H9 (cell line): ENCODE measurements at regions not wholly inside any gene's neighbourhood (a gene's known extent, or its start where the extent isn't known, plus 50 kb on each side); places are given as distances from the start of the nearest gene placed in this dataset.

Experiments
- DNase-seq: peaks from one replicate; pipeline ENCODE4 v3.0.0-alpha.2; 2017
- H2AFZ ChIP-seq: one replicate; pipeline ENCODE4 v1.6.1; 2013; ENCODE audit warnings: mild to moderate bottlenecking, low read length, control low read depth, moderate library complexity
- H2AK5ac ChIP-seq: 2 replicates; pipeline ENCODE4 v1.6.1; 2013; ENCODE audit warnings: low read length, control low read depth, mixed read lengths; ENCODE audit not compliant: insufficient read length
- H2BK120ac ChIP-seq: one replicate; pipeline ENCODE4 v1.6.1; 2013; ENCODE audit warnings: low read depth, mild to moderate bottlenecking, low read length, control low read depth, inconsistent platforms; ENCODE audit not compliant: poor library complexity, severe bottlenecking
- H2BK12ac ChIP-seq: 2 replicates; pipeline ENCODE4 v1.6.1; 2013; ENCODE audit warnings: low read length, control low read depth, mixed read lengths, low read depth; ENCODE audit not compliant: insufficient read length
- H2BK15ac ChIP-seq: 2 replicates; pipeline ENCODE4 v1.6.1; 2013; ENCODE audit warnings: low read depth, low read length, control low read depth
- H2BK20ac ChIP-seq: one replicate; pipeline ENCODE4 v1.6.1; 2013; ENCODE audit warnings: low read depth, mild to moderate bottlenecking, low read length, control low read depth, inconsistent platforms; ENCODE audit not compliant: poor library complexity, severe bottlenecking
- H2BK5ac ChIP-seq: 2 replicates; pipeline ENCODE4 v1.6.1; 2013; ENCODE audit warnings: low read length, control low read depth, mixed read lengths; ENCODE audit not compliant: insufficient read length
- H3K14ac ChIP-seq: 2 replicates; pipeline ENCODE4 v1.6.1; 2013; ENCODE audit warnings: low read length, control low read depth; ENCODE audit not compliant: insufficient read depth
- H3K18ac ChIP-seq: 2 replicates; pipeline ENCODE4 v1.6.1; 2013; ENCODE audit warnings: low read depth, mild to moderate bottlenecking, mixed read lengths, low read length, control low read depth; ENCODE audit not compliant: insufficient read length
- H3K23ac ChIP-seq: 2 replicates; pipeline ENCODE4 v1.6.1; 2013; ENCODE audit warnings: low read length, control low read depth, mixed read lengths, low read depth; ENCODE audit not compliant: insufficient read length
- H3K23me2 ChIP-seq: 2 replicates; pipeline ENCODE4 v1.6.1; 2013; ENCODE audit warnings: low read depth, mild to moderate bottlenecking, mixed read lengths, low read length, control low read depth; ENCODE audit not compliant: insufficient read length, poor library complexity, severe bottlenecking
- H3K27ac ChIP-seq: 2 replicates; pipeline ENCODE4 v1.5.1; 2013; ENCODE audit warnings: low read length, control low read depth, mixed read lengths, low read depth; ENCODE audit not compliant: insufficient read length
- H3K27me3 ChIP-seq: 2 replicates; pipeline ENCODE4 v1.6.1; 2013; ENCODE audit warnings: low read length, control low read depth, inconsistent platforms; ENCODE audit not compliant: insufficient read depth
- H3K4ac ChIP-seq: 2 replicates; pipeline ENCODE4 v1.6.1; 2013; ENCODE audit warnings: low read depth, mild to moderate bottlenecking, control low read depth, inconsistent platforms, low read length, moderate library complexity
- H3K4me1 ChIP-seq: 2 replicates; pipeline ENCODE4 v1.6.1; 2013; ENCODE audit warnings: low read length, control low read depth, inconsistent platforms; ENCODE audit not compliant: insufficient read depth
- H3K4me2 ChIP-seq: 2 replicates; pipeline ENCODE4 v1.6.1; 2013; ENCODE audit warnings: low read length, control low read depth, mixed read lengths; ENCODE audit not compliant: insufficient read length, insufficient read depth
- H3K56ac ChIP-seq: 2 replicates; pipeline ENCODE4 v1.6.1; 2013; ENCODE audit warnings: low read depth, mild to moderate bottlenecking, mixed read lengths, low read length, control low read depth; ENCODE audit not compliant: insufficient read length
- H3K79me1 ChIP-seq: 2 replicates; pipeline ENCODE4 v1.6.1; 2013; ENCODE audit warnings: low read depth, mild to moderate bottlenecking, moderate library complexity, low read length, control low read depth, inconsistent platforms; ENCODE audit not compliant: insufficient read depth, poor library complexity, severe bottlenecking
- H3K79me2 ChIP-seq: 2 replicates; pipeline ENCODE4 v1.6.1; 2013; ENCODE audit warnings: low read length, control low read depth, inconsistent platforms; ENCODE audit not compliant: insufficient read depth
- H3K9ac ChIP-seq: 2 replicates; pipeline ENCODE4 v1.6.1; 2013; ENCODE audit warnings: low read length, control low read depth, mixed read lengths; ENCODE audit not compliant: insufficient read length; ENCODE audit errors: extremely low read depth
- H3K9me3 ChIP-seq: one replicate; pipeline ENCODE4 v1.6.1; 2013; ENCODE audit warnings: low read depth, low read length, inconsistent platforms; ENCODE audit not compliant: control insufficient read depth
- H3T11ph ChIP-seq: one replicate; pipeline ENCODE4 v1.6.1; 2013; ENCODE audit warnings: mild to moderate bottlenecking, low read length, control low read depth, inconsistent platforms
- H4K20me1 ChIP-seq: one replicate; pipeline ENCODE4 v1.6.1; 2013; ENCODE audit not compliant: control insufficient read depth, insufficient read length, insufficient read depth
- H4K5ac ChIP-seq: 2 replicates; pipeline ENCODE4 v1.6.1; 2013; ENCODE audit warnings: low read depth, mild to moderate bottlenecking, mixed read lengths, low read length, control low read depth; ENCODE audit not compliant: insufficient read length
- H4K8ac ChIP-seq: replicated peaks from 2 replicates; pipeline ENCODE4 v1.6.1; 2013; ENCODE audit warnings: low read length, control low read depth, mixed read lengths, low read depth; ENCODE audit not compliant: insufficient read length
- H4K91ac ChIP-seq: 2 replicates; pipeline ENCODE4 v1.6.1; 2013; ENCODE audit warnings: low read depth, mild to moderate bottlenecking, moderate library complexity, mixed read lengths, low read length, control low read depth; ENCODE audit not compliant: insufficient read length
- H3K27ac Mint-ChIP-seq, 3 experiments: 2 replicates in 2 of 3; 3 replicates in 1 of 3; pipeline ENCODE4 v1.8.0; 2020 to 2021; ENCODE audit warnings: mixed read lengths in 3 of 3, mild to moderate bottlenecking in 1 of 3, moderate library complexity in 1 of 3
- H3K27me3 Mint-ChIP-seq: 2 replicates; pipeline ENCODE4 v1.8.0; 2021; ENCODE audit warnings: low read depth, mild to moderate bottlenecking, moderate library complexity, mixed read lengths
- H3K36me3 Mint-ChIP-seq, 3 experiments: 2 replicates in 2 of 3; 3 replicates in 1 of 3; pipeline ENCODE4 v1.8.0; 2020 to 2021; ENCODE audit warnings: low read depth in 3 of 3, mixed read lengths in 3 of 3; ENCODE audit not compliant: insufficient read depth in 1 of 3
- H3K4me1 Mint-ChIP-seq, 2 experiments: 2 replicates each; pipeline ENCODE4 v1.8.0; 2020; ENCODE audit warnings: mixed read lengths in 2 of 2
- H3K4me3 Mint-ChIP-seq, 2 experiments: 2 replicates in 1 of 2; 3 replicates in 1 of 2; pipeline ENCODE4 v1.8.0; 2020 to 2021; ENCODE audit warnings: mild to moderate bottlenecking in 2 of 2, mixed read lengths in 2 of 2, moderate library complexity in 1 of 2
- H3K9me3 Mint-ChIP-seq, 2 experiments: 2 replicates in 1 of 2; 3 replicates in 1 of 2; pipeline ENCODE4 v1.8.0; 2020; ENCODE audit warnings: mild to moderate bottlenecking in 2 of 2, mixed read lengths in 2 of 2, moderate library complexity in 1 of 2
- WGBS: extraction: QIAGEN DNeasy Blood & Tissue Kit; methylation state at CpG from one replicate; pipeline ENCODE4 v1.1.7; 2013; ENCODE audit warnings: missing lambda C conversion rate, low lambda C conversion rate, mixed read lengths; ENCODE audit not compliant: insufficient read length; ENCODE audit errors: extremely low coverage; 5-methylcytosine and 5-hydroxymethylcytosine counted together
- TF ChIP-seq, protein P1 (sequence below): fragments of 200-600 bp; sonication (generic); conservative IDR thresholded peaks from 3 replicates; pipeline ENCODE4 v1.8.0; 2021; ENCODE audit warnings: antibody characterized with exemption, mild to moderate bottlenecking

DNA sequence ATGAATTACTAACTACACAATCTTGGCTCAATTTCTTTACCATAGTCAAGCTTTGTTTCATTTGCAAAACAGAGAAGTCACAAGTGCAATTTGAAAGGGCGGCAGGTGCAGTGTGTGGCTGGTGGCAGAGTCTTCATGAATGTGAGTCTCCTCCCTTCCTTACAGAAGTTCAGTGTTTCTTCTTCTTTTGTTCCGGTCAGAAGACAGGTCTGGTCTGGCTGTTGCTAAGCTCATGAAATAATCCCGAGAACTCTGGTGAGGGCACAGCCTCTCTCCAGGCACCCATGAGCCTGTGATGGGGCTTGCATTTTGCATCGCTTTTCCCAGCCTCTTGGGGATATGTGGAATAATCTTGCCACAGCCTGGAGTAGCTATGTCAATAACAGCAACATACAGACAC is 824.8 kb upstream of the SALL3 start:
- Histone ChIP-seq H3K4me2 (no peak overlapping the region), H2BK12ac (no peak overlapping the region), H2BK5ac (no peak overlapping the region), H3K9me3 (no peaks in the 10 kb centered on the region), H4K8ac (no peak overlapping the region), H2AK5ac (no peak overlapping the region), H2BK120ac (no peak overlapping the region), H4K20me1 (no peaks in the 10 kb centered on the region), H3K4ac (no peak overlapping the region), H3T11ph (no peak overlapping the region), H3K9ac (no peak overlapping the region), H2AFZ (no peak overlapping the region), H3K23me2 (no peaks in the 10 kb centered on the region), H3K56ac (no peak overlapping the region), H3K4me1 (peaks cover 7% of the 10 kb centered on the region; the same call in 1 of the 2 replicates), H3K23ac (no peak overlapping the region), H3K27ac (no peak overlapping the region), H3K79me1 (no peaks in the 10 kb centered on the region), H4K91ac (no peak overlapping the region), H4K5ac (no peak overlapping the region), H2BK15ac (no peak overlapping the region), H3K18ac (no peak overlapping the region), H2BK20ac (no peak overlapping the region), H3K27me3 (no peaks in the 10 kb centered on the region), H3K79me2 (no peaks in the 10 kb centered on the region), H3K14ac (no peak overlapping the region)
- Mint-ChIP-seq H3K4me3 (no peak overlapping the region), H3K9me3 (peaks cover 3% of the 10 kb centered on the region in 2 experiments; a peak in 3 of 5 replicates), H3K4me1 (peaks cover 15 to 19% of the 10 kb centered on the region in 2 experiments), H3K27me3 (peaks cover 1% of the 10 kb centered on the region), H3K36me3 (peaks cover 0 to 3% (median 0%) of the 10 kb centered on the region in 3 experiments; a peak in 1 of 7 replicates), H3K27ac (no peak overlapping the region)
- DNase-seq, result no peak
- TF ChIP-seq, protein P1, sequence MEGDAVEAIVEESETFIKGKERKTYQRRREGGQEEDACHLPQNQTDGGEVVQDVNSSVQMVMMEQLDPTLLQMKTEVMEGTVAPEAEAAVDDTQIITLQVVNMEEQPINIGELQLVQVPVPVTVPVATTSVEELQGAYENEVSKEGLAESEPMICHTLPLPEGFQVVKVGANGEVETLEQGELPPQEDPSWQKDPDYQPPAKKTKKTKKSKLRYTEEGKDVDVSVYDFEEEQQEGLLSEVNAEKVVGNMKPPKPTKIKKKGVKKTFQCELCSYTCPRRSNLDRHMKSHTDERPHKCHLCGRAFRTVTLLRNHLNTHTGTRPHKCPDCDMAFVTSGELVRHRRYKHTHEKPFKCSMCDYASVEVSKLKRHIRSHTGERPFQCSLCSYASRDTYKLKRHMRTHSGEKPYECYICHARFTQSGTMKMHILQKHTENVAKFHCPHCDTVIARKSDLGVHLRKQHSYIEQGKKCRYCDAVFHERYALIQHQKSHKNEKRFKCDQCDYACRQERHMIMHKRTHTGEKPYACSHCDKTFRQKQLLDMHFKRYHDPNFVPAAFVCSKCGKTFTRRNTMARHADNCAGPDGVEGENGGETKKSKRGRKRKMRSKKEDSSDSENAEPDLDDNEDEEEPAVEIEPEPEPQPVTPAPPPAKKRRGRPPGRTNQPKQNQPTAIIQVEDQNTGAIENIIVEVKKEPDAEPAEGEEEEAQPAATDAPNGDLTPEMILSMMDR, result no peak
- WGBS, result no CpG with 5 or more reads among the region's 4 CpGs
